Spinal cord (tissue), 9 donors: ENCODE measurements at regions not wholly inside any gene's neighbourhood (a gene's known extent, or its start where the extent isn't known, plus 50 kb on each side); places are given as distances from the start of the nearest gene placed in this dataset.

Experiments used
- DNase-seq, 6 donors: peaks; one replicate each; pipeline versions ENCODE4 v3.0.0 to v3.0.0-alpha.2; 2013 to 2015; ENCODE audit warnings: low spot score in 6 of 6, low read depth in 4 of 6
- H3K27ac ChIP-seq: one replicate; pipeline ENCODE4 v1.5.1; 2013; ENCODE audit warnings: low read depth, low read length, control low read depth
- H3K27me3 ChIP-seq: one replicate; pipeline ENCODE4 v1.6.1; 2013; ENCODE audit warnings: low read length; ENCODE audit not compliant: control insufficient read depth, insufficient read depth
- H3K36me3 ChIP-seq: one replicate; pipeline ENCODE4 v1.6.1; 2013; ENCODE audit warnings: low read length; ENCODE audit not compliant: control insufficient read depth, insufficient read depth
- H3K4me1 ChIP-seq: one replicate; pipeline ENCODE4 v1.6.1; 2013; ENCODE audit warnings: low read length; ENCODE audit not compliant: control insufficient read depth, insufficient read depth
- H3K4me3 ChIP-seq: one replicate; pipeline ENCODE4 v1.5.1; 2013; ENCODE audit warnings: low read depth, low read length, control low read depth
- H3K9me3 ChIP-seq: one replicate; pipeline ENCODE4 v1.6.1; 2013; ENCODE audit warnings: low read length; ENCODE audit not compliant: control insufficient read depth, insufficient read depth
- WGBS: methylation state at CpG from one replicate; pipeline ENCODE4 v1.1.5; 2013; ENCODE audit warnings: missing lambda C conversion rate; ENCODE audit not compliant: insufficient coverage; 5-methylcytosine and 5-hydroxymethylcytosine counted together
- donor health status: healthy.

GRCh38 chr17:79491006-79491405, 119.8 kb downstream of the RBFOX3 start:
- Histone ChIP-seq H3K27me3 (no peaks in the 10 kb centered on the region), H3K27ac (no peak overlapping the region), H3K4me1 (peaks cover 24% of the 10 kb centered on the region), H3K4me3 (no peak overlapping the region), H3K36me3 (peaks cover 3% of the 10 kb centered on the region), H3K9me3 (no peaks in the 10 kb centered on the region)
- no CpG with 5 or more reads among the region's 3 CpGs for WGBS
- DNase-seq = no peak

GRCh38 chr17:79490530-79490929, 120.3 kb downstream of the RBFOX3 start:
- H3K27me3 ChIP-seq = no peaks in the 10 kb centered on the region
- H3K4me3 ChIP-seq = no peak overlapping the region
- peaks cover 3% of the 10 kb centered on the region for H3K36me3 ChIP-seq
- WGBS = no CpG with 5 or more reads among the region's 1 CpG
- H3K9me3 ChIP-seq = no peaks in the 10 kb centered on the region
- no peak for DNase-seq
- no peak overlapping the region for H3K27ac ChIP-seq
- peaks cover 24% of the 10 kb centered on the region for H3K4me1 ChIP-seq

GRCh38 chr17:79487149-79487548, 123.7 kb downstream of the RBFOX3 start:
- whole genome bisulfite sequencing = 88% methylated on average over 12 of the region's 12 CpGs
- DNase-seq = no peak
- Histone ChIP-seq H3K27ac (no peak overlapping the region), H3K27me3 (no peaks in the 10 kb centered on the region), H3K4me3 (no peak overlapping the region), H3K4me1 (peaks cover 35% of the 10 kb centered on the region), H3K9me3 (no peaks in the 10 kb centered on the region), H3K36me3 (peaks cover 3% of the 10 kb centered on the region)

DNA sequence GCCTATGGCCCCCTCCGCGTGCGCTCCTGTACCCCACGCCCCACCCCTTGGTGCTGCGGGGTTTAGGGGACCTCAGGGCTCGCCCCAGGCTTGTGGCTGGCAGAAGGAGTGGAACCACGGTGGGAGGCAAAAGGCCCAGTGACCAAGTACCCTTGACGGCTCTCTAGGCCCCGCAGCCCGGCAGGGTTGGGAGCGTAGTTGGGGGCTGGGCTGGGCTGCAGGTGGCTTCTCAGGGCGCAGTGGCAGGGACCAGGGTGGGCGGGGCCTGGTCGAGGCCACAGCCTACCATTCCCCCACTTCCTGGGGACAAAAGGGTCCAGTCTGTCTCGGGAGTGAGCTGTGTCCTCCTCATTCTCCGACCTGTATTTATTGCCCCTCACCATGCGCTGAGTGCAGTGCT, 124.9 kb downstream of the RBFOX3 start:
- Histone ChIP-seq H3K9me3 (no peaks in the 10 kb centered on the region), H3K4me1 (peaks cover 35% of the 10 kb centered on the region), H3K36me3 (peaks cover 6% of the 10 kb centered on the region), H3K27ac (no peak overlapping the region), H3K27me3 (no peaks in the 10 kb centered on the region), H3K4me3 (no peak overlapping the region)
- no peak for DNase-seq
- 55% methylated on average over 17 of the region's 17 CpGs for WGBS

- no peak for DNase-seq
- H3K36me3 ChIP-seq = peaks cover 6% of the 10 kb centered on the region
- WGBS = 51% methylated on average over 22 of the region's 22 CpGs
- H3K27me3 ChIP-seq = no peaks in the 10 kb centered on the region
- H3K9me3 ChIP-seq = no peaks in the 10 kb centered on the region
- H3K27ac ChIP-seq = no peak overlapping the region
- H3K4me3 ChIP-seq = no peak overlapping the region
- peaks cover 32% of the 10 kb centered on the region for H3K4me1 ChIP-seq
Observed at GRCh38 chr17:79485419-79485985, 125.3 kb downstream of the RBFOX3 start.

DNA sequence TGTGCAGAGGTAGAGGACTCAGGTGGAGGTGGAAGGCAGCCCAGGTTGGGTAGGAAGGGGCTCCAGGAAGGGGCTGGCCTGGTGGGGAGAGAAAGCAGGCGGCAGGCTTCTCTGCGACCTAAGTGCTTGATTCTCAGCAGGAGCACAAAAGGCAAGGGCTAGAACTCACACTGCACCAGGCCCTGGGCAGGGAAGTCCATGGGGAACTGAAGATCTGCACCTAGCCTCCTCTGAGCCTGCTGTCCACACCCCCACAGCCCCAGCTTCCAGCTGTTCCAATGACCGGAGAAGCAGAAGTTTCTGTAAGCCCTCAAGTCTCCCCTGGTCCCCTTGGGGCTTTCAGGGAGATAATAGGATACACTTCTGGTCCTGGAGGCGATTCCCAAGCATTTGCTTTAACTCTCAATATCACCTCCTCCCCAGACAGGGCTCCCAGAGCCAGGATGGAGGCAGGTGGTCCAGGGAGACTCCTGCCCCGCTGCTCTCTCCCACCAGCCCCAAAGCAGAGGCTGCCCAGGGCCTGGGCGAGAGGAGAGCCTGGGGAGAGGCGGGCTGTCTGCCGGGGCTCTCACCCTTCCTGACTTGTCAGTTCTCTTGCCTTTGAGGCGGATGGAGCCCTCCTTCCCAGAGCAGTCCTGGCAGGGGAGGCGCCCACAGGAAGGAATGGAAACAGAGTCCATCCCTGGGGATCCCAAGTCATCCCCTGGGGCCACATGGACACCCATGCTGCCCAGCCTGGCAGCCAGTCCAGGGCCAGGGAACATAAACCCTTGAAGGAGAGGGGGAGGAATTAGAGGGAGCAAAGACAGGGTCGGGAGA, 126.0 kb downstream of the RBFOX3 start:
- Histone ChIP-seq H3K27ac (no peak overlapping the region), H3K4me3 (no peak overlapping the region), H3K27me3 (no peaks in the 10 kb centered on the region), H3K9me3 (no peaks in the 10 kb centered on the region), H3K36me3 (peaks cover 9% of the 10 kb centered on the region), H3K4me1 (peaks cover 29% of the 10 kb centered on the region)
- no peak for DNase-seq
- WGBS = 85% methylated on average over 9 of the region's 11 CpGs

- no peak for DNase-seq
- no peak overlapping the region for H3K27ac ChIP-seq
- no peaks in the 10 kb centered on the region for H3K27me3 ChIP-seq
- H3K9me3 ChIP-seq = no peaks in the 10 kb centered on the region
- H3K4me1 ChIP-seq = peaks cover 29% of the 10 kb centered on the region
- H3K4me3 ChIP-seq = no peak overlapping the region
- WGBS = 65% methylated on average over 3 of the region's 5 CpGs
- peaks cover 12% of the 10 kb centered on the region for H3K36me3 ChIP-seq
Observed at GRCh38 chr17:79483842-79484241, 127.0 kb downstream of the RBFOX3 start.

- no peaks in the 10 kb centered on the region for H3K27me3 ChIP-seq
- WGBS = 22% methylated on average over 15 of the region's 17 CpGs
- H3K27ac ChIP-seq = no peak overlapping the region
- no peak for DNase-seq
- peaks cover 32% of the 10 kb centered on the region for H3K4me1 ChIP-seq
- H3K4me3 ChIP-seq = no peak overlapping the region
- peaks cover 12% of the 10 kb centered on the region for H3K36me3 ChIP-seq
- no peaks in the 10 kb centered on the region for H3K9me3 ChIP-seq
Observed at GRCh38 chr17:79482727-79483521, 127.9 kb downstream of the RBFOX3 start.

DNA sequence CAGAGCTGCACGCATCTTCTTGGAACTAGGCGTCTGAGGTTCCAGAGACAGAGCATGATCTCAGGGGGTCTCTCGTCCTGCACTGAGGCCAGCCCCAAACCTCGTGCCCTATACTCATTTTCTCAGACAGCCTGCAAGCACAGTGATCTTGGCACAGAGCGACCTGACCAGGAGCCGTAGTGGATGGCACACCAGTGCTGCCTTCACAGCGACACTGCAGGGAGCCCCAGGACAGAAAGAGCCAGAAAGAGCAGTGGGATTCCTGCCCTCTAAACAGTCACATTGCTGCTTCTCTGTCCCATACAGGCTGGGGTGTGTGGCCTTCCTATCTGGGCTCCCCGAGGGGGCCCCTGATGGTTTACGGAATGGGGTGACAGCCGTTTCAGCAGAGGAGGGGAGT, 131.0 kb downstream of the RBFOX3 start:
- H3K4me1 ChIP-seq = peaks cover 16% of the 10 kb centered on the region
- peaks cover 9% of the 10 kb centered on the region for H3K36me3 ChIP-seq
- H3K27me3 ChIP-seq = no peaks in the 10 kb centered on the region
- WGBS = 82% methylated on average over 7 of the region's 10 CpGs
- no peak for DNase-seq
- no peak overlapping the region for H3K27ac ChIP-seq
- no peak overlapping the region for H3K4me3 ChIP-seq
- no peaks in the 10 kb centered on the region for H3K9me3 ChIP-seq
